ENCODE measurements at regions not wholly inside any gene's neighbourhood (a gene's known extent, or its start where the extent isn't known, plus 50 kb on each side); places are given as distances from the start of the nearest gene placed in this dataset.

DNA sequence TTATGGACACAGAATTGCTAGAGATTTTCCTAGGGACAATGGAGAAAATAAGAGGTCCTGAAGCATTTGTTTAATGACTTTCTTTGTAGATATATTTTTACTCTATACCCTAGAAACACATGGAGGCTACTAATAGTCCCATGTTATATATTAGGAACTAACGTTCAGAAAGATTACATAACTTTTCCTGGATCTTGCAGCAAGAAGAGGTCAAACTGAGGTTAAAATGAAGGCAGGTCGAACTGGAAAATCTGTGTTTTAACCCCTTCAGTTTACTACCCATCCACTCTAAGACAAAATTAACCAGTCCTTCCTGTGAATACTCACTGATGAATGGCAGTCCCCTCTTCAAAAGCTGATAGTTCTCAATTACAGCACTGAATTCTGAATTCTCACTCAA lies 1415.8 kb upstream of the CELF4 start:
- 4% methylated on average over 2 of the region's 2 CpGs for WGBS

DNA sequence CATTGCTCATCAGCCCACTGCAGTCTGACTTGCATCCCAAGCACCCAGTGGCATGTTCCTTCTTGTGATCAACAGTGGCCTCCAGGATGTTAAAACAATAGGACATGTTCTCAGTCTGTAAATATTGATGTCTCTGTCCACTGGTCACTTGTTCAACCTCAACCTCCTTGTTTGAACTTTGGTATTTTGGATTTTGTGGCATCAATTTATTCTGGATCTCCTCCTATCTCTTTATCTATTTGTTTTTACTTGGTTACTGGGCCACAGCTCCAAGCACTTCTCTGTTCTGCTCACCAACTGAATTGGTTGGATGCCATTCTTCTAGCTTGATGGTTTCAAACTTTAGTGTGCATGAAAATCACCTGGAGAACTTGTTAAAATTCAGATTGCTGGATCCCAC lies 1414.8 kb upstream of the CELF4 start:
- H3K36me3 ChIP-seq (ENCODE audit: control insufficient read depth in 4 of 4, insufficient read depth in 3 of 4, low read depth in 1 of 4, low read length in 3 of 4) = no peaks in the 10 kb centered on the region
- H3K4me3 ChIP-seq (ENCODE audit: low read depth in 1 of 3, low read length in 3 of 3) = no peak overlapping the region
- peaks cover 0 to 2% (median 0%) of the 10 kb centered on the region in 4 donors for H3K9me3 ChIP-seq (ENCODE audit: control insufficient read depth in 4 of 4, low read length in 3 of 4)
- no peak overlapping the region for H3K9ac ChIP-seq (ENCODE audit: low read depth in 1 of 2, low read length in 2 of 2)
- peaks cover 0 to 14% (median 6%) of the 10 kb centered on the region in 4 donors for H3K4me1 ChIP-seq (ENCODE audit: control insufficient read depth in 4 of 4, insufficient read depth in 4 of 4, low read length in 3 of 4)
- no peaks in the 10 kb centered on the region for H3K27me3 ChIP-seq (ENCODE audit: control insufficient read depth in 4 of 4, insufficient read depth in 4 of 4, low read length in 3 of 4)
- peak overlapping the region in 1 of 2 donors; percentile 25 for H3K27ac ChIP-seq (ENCODE audit: low read depth in 1 of 2, low read length in 2 of 2)
- no peak for DNase-seq (ENCODE audit: low spot score)
- TF ChIP-seq TAF1 (conservative IDR thresholded peaks at IDR 0.05) (no peak), FOXA1 (IDR thresholded peaks at IDR 0.05) (peak; percentile 75), SP1 (IDR thresholded peaks at IDR 0.05) (peak; percentile 65), GABPA (IDR thresholded peaks at IDR 0.05 in 1 of 2, conservative IDR thresholded peaks at IDR 0.05 in 1 of 2) (no peak), NR2F2 (IDR thresholded peaks at IDR 0.05) (no peak), RXRA (IDR thresholded peaks at IDR 0.05) (peak; percentile 78 to 93), JUND (IDR thresholded peaks at IDR 0.05) (peak; percentile 36 to 93), RAD21 (IDR thresholded peaks at IDR 0.05) (peak; percentile 25 to 56), HNF4A (conservative IDR thresholded peaks at IDR 0.05) (peak; percentile 81 to 94), HNF4G (IDR thresholded peaks at IDR 0.05) (no peak), FOXA2 (IDR thresholded peaks at IDR 0.05) (peak; percentile 95), EGR1 (IDR thresholded peaks at IDR 0.05; ENCODE audit: low read depth in 2 of 2) (peak in 1 of 2 donors; percentile 52), YY1 (IDR thresholded peaks at IDR 0.05) (peak; percentile 57)
- TF ChIP-seq, protein P1, sequence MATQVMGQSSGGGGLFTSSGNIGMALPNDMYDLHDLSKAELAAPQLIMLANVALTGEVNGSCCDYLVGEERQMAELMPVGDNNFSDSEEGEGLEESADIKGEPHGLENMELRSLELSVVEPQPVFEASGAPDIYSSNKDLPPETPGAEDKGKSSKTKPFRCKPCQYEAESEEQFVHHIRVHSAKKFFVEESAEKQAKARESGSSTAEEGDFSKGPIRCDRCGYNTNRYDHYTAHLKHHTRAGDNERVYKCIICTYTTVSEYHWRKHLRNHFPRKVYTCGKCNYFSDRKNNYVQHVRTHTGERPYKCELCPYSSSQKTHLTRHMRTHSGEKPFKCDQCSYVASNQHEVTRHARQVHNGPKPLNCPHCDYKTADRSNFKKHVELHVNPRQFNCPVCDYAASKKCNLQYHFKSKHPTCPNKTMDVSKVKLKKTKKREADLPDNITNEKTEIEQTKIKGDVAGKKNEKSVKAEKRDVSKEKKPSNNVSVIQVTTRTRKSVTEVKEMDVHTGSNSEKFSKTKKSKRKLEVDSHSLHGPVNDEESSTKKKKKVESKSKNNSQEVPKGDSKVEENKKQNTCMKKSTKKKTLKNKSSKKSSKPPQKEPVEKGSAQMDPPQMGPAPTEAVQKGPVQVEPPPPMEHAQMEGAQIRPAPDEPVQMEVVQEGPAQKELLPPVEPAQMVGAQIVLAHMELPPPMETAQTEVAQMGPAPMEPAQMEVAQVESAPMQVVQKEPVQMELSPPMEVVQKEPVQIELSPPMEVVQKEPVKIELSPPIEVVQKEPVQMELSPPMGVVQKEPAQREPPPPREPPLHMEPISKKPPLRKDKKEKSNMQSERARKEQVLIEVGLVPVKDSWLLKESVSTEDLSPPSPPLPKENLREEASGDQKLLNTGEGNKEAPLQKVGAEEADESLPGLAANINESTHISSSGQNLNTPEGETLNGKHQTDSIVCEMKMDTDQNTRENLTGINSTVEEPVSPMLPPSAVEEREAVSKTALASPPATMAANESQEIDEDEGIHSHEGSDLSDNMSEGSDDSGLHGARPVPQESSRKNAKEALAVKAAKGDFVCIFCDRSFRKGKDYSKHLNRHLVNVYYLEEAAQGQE (IDR thresholded peaks at IDR 0.05) = peak; percentile 33
- TF ChIP-seq, protein P2, sequence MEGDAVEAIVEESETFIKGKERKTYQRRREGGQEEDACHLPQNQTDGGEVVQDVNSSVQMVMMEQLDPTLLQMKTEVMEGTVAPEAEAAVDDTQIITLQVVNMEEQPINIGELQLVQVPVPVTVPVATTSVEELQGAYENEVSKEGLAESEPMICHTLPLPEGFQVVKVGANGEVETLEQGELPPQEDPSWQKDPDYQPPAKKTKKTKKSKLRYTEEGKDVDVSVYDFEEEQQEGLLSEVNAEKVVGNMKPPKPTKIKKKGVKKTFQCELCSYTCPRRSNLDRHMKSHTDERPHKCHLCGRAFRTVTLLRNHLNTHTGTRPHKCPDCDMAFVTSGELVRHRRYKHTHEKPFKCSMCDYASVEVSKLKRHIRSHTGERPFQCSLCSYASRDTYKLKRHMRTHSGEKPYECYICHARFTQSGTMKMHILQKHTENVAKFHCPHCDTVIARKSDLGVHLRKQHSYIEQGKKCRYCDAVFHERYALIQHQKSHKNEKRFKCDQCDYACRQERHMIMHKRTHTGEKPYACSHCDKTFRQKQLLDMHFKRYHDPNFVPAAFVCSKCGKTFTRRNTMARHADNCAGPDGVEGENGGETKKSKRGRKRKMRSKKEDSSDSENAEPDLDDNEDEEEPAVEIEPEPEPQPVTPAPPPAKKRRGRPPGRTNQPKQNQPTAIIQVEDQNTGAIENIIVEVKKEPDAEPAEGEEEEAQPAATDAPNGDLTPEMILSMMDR (IDR thresholded peaks at IDR 0.05; ENCODE audit: low read depth, low read length, missing input control) = no peak
- TF ChIP-seq, protein P3, sequence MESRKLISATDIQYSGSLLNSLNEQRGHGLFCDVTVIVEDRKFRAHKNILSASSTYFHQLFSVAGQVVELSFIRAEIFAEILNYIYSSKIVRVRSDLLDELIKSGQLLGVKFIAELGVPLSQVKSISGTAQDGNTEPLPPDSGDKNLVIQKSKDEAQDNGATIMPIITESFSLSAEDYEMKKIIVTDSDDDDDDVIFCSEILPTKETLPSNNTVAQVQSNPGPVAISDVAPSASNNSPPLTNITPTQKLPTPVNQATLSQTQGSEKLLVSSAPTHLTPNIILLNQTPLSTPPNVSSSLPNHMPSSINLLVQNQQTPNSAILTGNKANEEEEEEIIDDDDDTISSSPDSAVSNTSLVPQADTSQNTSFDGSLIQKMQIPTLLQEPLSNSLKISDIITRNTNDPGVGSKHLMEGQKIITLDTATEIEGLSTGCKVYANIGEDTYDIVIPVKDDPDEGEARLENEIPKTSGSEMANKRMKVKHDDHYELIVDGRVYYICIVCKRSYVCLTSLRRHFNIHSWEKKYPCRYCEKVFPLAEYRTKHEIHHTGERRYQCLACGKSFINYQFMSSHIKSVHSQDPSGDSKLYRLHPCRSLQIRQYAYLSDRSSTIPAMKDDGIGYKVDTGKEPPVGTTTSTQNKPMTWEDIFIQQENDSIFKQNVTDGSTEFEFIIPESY (IDR thresholded peaks at IDR 0.05) = peak; percentile 55
- TF ChIP-seq, protein P4, sequence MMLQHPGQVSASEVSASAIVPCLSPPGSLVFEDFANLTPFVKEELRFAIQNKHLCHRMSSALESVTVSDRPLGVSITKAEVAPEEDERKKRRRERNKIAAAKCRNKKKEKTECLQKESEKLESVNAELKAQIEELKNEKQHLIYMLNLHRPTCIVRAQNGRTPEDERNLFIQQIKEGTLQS (IDR thresholded peaks at IDR 0.05) = no peak

More for the DNA sequence above, 1415.8 kb upstream of the CELF4 start:
- no peak for DNase-seq (ENCODE audit: low spot score)
- Histone ChIP-seq H3K4me1 (ENCODE audit: control insufficient read depth in 4 of 4, insufficient read depth in 4 of 4, low read length in 3 of 4) (peaks cover 0 to 14% (median 6%) of the 10 kb centered on the region in 4 donors), H3K27ac (ENCODE audit: low read depth in 1 of 2, low read length in 2 of 2) (no peak overlapping the region), H3K36me3 (ENCODE audit: control insufficient read depth in 4 of 4, insufficient read depth in 3 of 4, low read depth in 1 of 4, low read length in 3 of 4) (no peaks in the 10 kb centered on the region), H3K27me3 (ENCODE audit: control insufficient read depth in 4 of 4, insufficient read depth in 4 of 4, low read length in 3 of 4) (no peaks in the 10 kb centered on the region), H3K9ac (ENCODE audit: low read depth in 1 of 2, low read length in 2 of 2) (no peak overlapping the region), H3K4me3 (ENCODE audit: low read depth in 1 of 3, low read length in 3 of 3) (no peak overlapping the region), H3K9me3 (ENCODE audit: control insufficient read depth in 4 of 4, low read length in 3 of 4) (no peaks in the 10 kb centered on the region)
- TF ChIP-seq FOXA2 (IDR thresholded peaks at IDR 0.05) = peak; percentile 14
- no peak for TF ChIP-seq EGR1 (IDR thresholded peaks at IDR 0.05; ENCODE audit: low read depth in 2 of 2)
- TF ChIP-seq, protein P1 (IDR thresholded peaks at IDR 0.05) = no peak
- no peak for TF ChIP-seq FOXA1 (IDR thresholded peaks at IDR 0.05)
- TF ChIP-seq RXRA (IDR thresholded peaks at IDR 0.05) = peak; percentile 84 to 89
- peak; percentile 23 for TF ChIP-seq SP1 (IDR thresholded peaks at IDR 0.05)
- TF ChIP-seq RAD21 (IDR thresholded peaks at IDR 0.05) = peak in 1 of 2 donors; percentile 5
- TF ChIP-seq HNF4A (conservative IDR thresholded peaks at IDR 0.05) = peak in 1 of 2 donors; percentile 53
- TF ChIP-seq, protein P5, sequence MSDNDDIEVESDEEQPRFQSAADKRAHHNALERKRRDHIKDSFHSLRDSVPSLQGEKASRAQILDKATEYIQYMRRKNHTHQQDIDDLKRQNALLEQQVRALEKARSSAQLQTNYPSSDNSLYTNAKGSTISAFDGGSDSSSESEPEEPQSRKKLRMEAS (IDR thresholded peaks at IDR 0.05) = no peak
- peak; percentile 48 for TF ChIP-seq YY1 (IDR thresholded peaks at IDR 0.05)

All from liver (tissue), 8 donors.